Panc1 (cell line): ENCODE measurements at regions not wholly inside any gene's neighbourhood (a gene's known extent, or its start where the extent isn't known, plus 50 kb on each side); places are given as distances from the start of the nearest gene placed in this dataset.

Experiments used
- POLR2AphosphoS5 ChIP-seq: IDR thresholded peaks from 2 replicates; pipeline ENCODE4 v1.6.1; 2012; ENCODE audit warnings: mild to moderate bottlenecking, low read depth, low read length, moderate library complexity
- SIN3A ChIP-seq: IDR thresholded peaks from 2 replicates; pipeline ENCODE4 v1.6.1; 2012; ENCODE audit warnings: low read depth, mild to moderate bottlenecking, low read length, moderate library complexity, borderline replicate concordance; ENCODE audit not compliant: insufficient read depth
- TF ChIP-seq, protein P1 (sequence below): fragments of 450-650 bp; IDR thresholded peaks from 2 replicates; pipeline ENCODE4 v1.5.1; 2017; ENCODE audit warnings: mild to moderate bottlenecking
- TF ChIP-seq, protein P2 (sequence below), 2 experiments: IDR thresholded peaks; 2 replicates each; pipeline ENCODE4 v1.6.1; 2011 to 2012; ENCODE audit warnings: low read depth in 2 of 2, control low read depth in 1 of 2, low read length in 1 of 2, mild to moderate bottlenecking in 1 of 2, moderate library complexity in 1 of 2; ENCODE audit not compliant: insufficient read depth in 1 of 2

DNA sequence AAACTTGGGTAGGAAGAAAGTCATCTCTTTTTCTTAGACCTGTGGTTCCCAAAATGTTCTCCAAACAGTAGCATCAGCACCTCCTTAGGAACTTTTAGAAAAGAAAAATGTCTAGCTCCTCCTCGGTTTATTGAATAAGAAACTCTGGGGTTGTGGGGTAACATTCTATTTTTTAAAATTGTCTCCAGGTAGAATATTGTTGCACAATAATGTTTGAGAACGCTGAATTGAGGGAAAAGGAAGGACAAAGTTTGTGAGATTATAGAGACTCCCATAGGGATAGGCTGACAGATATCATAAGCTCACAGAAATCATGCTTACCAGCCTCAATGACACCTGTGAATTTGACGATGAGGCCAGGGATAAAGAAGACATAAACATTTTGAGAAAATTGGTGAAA is 1199.0 kb upstream of the CDH6 start:
- TF ChIP-seq, protein P1, sequence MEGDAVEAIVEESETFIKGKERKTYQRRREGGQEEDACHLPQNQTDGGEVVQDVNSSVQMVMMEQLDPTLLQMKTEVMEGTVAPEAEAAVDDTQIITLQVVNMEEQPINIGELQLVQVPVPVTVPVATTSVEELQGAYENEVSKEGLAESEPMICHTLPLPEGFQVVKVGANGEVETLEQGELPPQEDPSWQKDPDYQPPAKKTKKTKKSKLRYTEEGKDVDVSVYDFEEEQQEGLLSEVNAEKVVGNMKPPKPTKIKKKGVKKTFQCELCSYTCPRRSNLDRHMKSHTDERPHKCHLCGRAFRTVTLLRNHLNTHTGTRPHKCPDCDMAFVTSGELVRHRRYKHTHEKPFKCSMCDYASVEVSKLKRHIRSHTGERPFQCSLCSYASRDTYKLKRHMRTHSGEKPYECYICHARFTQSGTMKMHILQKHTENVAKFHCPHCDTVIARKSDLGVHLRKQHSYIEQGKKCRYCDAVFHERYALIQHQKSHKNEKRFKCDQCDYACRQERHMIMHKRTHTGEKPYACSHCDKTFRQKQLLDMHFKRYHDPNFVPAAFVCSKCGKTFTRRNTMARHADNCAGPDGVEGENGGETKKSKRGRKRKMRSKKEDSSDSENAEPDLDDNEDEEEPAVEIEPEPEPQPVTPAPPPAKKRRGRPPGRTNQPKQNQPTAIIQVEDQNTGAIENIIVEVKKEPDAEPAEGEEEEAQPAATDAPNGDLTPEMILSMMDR: no peak
- TF ChIP-seq, protein P2, sequence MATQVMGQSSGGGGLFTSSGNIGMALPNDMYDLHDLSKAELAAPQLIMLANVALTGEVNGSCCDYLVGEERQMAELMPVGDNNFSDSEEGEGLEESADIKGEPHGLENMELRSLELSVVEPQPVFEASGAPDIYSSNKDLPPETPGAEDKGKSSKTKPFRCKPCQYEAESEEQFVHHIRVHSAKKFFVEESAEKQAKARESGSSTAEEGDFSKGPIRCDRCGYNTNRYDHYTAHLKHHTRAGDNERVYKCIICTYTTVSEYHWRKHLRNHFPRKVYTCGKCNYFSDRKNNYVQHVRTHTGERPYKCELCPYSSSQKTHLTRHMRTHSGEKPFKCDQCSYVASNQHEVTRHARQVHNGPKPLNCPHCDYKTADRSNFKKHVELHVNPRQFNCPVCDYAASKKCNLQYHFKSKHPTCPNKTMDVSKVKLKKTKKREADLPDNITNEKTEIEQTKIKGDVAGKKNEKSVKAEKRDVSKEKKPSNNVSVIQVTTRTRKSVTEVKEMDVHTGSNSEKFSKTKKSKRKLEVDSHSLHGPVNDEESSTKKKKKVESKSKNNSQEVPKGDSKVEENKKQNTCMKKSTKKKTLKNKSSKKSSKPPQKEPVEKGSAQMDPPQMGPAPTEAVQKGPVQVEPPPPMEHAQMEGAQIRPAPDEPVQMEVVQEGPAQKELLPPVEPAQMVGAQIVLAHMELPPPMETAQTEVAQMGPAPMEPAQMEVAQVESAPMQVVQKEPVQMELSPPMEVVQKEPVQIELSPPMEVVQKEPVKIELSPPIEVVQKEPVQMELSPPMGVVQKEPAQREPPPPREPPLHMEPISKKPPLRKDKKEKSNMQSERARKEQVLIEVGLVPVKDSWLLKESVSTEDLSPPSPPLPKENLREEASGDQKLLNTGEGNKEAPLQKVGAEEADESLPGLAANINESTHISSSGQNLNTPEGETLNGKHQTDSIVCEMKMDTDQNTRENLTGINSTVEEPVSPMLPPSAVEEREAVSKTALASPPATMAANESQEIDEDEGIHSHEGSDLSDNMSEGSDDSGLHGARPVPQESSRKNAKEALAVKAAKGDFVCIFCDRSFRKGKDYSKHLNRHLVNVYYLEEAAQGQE (IDR thresholded peaks at IDR 0.05; ENCODE audit: insufficient read depth in 1 of 2, low read depth in 2 of 2, low read length in 1 of 2): no peak
- no peak for TF ChIP-seq POLR2AphosphoS5
- no peak for TF ChIP-seq SIN3A
